Upper lobe of left lung (tissue), 6 donors: ENCODE measurements at regions not wholly inside any gene's neighbourhood (a gene's known extent, or its start where the extent isn't known, plus 50 kb on each side); places are given as distances from the start of the nearest gene placed in this dataset.

ENCODE experiments used
- ATAC-seq, 2 donors: fragments of 200-7000 bp; cut with Tn5 transposase; one replicate each; pipeline ENCODE4 v1.9.1; 2022; ENCODE audit warnings: mild to moderate bottlenecking in 2 of 2, moderate library complexity in 2 of 2; ENCODE audit not compliant: low FRiP score in 2 of 2
- DNase-seq, 2 donors: peaks; one replicate each; pipeline ENCODE4 v3.0.0-alpha.2; 2019 to 2020
- H3K27ac ChIP-seq, 4 donors: fragments of 200-600 bp; sonication (generic); one replicate each; pipeline ENCODE4 v1.5.1; 2016 to 2019
- H3K27me3 ChIP-seq, 4 donors: fragments of 200-600 bp; sonication (generic); one replicate each; pipeline ENCODE4 v1.5.1; 2017 to 2019
- H3K36me3 ChIP-seq, 4 donors: fragments of 200-600 bp; sonication (generic); one replicate each; pipeline ENCODE4 v1.5.1; 2016 to 2019
- H3K4me1 ChIP-seq, 4 donors: fragments of 200-600 bp; sonication (generic); one replicate each; pipeline ENCODE4 v1.5.1; 2018 to 2019
- H3K4me3 ChIP-seq, 4 donors: fragments of 200-600 bp; sonication (generic); one replicate each; pipeline ENCODE4 v1.5.1; 2017 to 2019; ENCODE audit warnings: mild to moderate bottlenecking in 2 of 4, moderate library complexity in 1 of 4
- H3K9me3 ChIP-seq, 4 donors: fragments of 200-600 bp; sonication (generic); one replicate each; pipeline ENCODE4 v1.5.1; 2018 to 2019
- EP300 ChIP-seq, 4 donors: sonication (generic); formaldehyde crosslinking; IDR thresholded peaks; one replicate each; pipeline ENCODE4 v1.5.1; 2017; ENCODE audit warnings: antibody characterized with exemption in 4 of 4, control low read depth in 2 of 4
- POLR2A ChIP-seq, 4 donors: fragments of 450-650 bp; IDR thresholded peaks; one replicate each; pipeline ENCODE4 v1.5.1; 2016 to 2017; ENCODE audit warnings: antibody characterized with exemption in 4 of 4, mild to moderate bottlenecking in 2 of 4
- POLR2AphosphoS5 ChIP-seq, 2 donors: sonication (generic); formaldehyde crosslinking; IDR thresholded peaks; one replicate each; pipeline ENCODE4 v1.5.1; 2017; ENCODE audit warnings: antibody characterized with exemption in 2 of 2
- WGBS, 2 donors: methylation state at CpG; one replicate each; pipeline ENCODE4 v1.1.5; 2017 to 2018; 5-methylcytosine and 5-hydroxymethylcytosine counted together
- TF ChIP-seq, protein P1 (sequence below), 6 experiments: fragments of 450-650 bp in 4 of 6; fragments of 200-600 bp in 2 of 6; sonication (generic) in 2 of 6; IDR thresholded peaks; one replicate each; pipeline ENCODE4 v1.5.1; 2016 to 2019; ENCODE audit warnings: antibody characterized with exemption in 6 of 6
- donor health status: DM: no; HTN: no; CAD: no; lungs with moderate emphysema.
- donor health status: DM: no; HTN: yes; CAD: no; lungs with severe emphysema.

DNA sequence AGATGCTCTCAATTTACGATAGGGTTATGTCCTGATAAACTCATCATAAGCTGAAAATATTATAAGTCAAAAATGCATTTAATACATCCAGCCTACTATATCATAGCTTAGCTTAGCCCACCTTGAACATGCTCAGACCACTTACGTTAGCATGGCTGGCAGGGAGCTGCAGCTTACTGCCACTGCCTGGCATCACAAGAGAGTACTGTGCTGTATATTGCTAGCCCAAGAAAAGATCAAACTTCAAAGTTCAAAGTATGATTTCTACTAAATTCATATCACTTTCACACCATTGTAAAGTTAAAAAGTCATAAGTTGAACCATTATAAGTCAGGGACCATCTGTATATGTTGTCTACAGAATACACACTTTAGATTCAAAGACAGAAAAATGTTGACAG lies 91.6 kb downstream of the HYCC1 start:
- Histone ChIP-seq H3K4me1 (no peaks in the 10 kb centered on the region), H3K36me3 (no peaks in the 10 kb centered on the region), H3K9me3 (no peaks in the 10 kb centered on the region), H3K27me3 (no peaks in the 10 kb centered on the region), H3K4me3 (no peak overlapping the region), H3K27ac (no peak overlapping the region)
- TF ChIP-seq EP300 (IDR thresholded peaks at IDR 0.05): no peak
- no peak for TF ChIP-seq POLR2AphosphoS5 (IDR thresholded peaks at IDR 0.05)
- TF ChIP-seq POLR2A (IDR thresholded peaks at IDR 0.05): no peak
- TF ChIP-seq, protein P1, sequence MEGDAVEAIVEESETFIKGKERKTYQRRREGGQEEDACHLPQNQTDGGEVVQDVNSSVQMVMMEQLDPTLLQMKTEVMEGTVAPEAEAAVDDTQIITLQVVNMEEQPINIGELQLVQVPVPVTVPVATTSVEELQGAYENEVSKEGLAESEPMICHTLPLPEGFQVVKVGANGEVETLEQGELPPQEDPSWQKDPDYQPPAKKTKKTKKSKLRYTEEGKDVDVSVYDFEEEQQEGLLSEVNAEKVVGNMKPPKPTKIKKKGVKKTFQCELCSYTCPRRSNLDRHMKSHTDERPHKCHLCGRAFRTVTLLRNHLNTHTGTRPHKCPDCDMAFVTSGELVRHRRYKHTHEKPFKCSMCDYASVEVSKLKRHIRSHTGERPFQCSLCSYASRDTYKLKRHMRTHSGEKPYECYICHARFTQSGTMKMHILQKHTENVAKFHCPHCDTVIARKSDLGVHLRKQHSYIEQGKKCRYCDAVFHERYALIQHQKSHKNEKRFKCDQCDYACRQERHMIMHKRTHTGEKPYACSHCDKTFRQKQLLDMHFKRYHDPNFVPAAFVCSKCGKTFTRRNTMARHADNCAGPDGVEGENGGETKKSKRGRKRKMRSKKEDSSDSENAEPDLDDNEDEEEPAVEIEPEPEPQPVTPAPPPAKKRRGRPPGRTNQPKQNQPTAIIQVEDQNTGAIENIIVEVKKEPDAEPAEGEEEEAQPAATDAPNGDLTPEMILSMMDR (IDR thresholded peaks at IDR 0.05): no peak
- WGBS, 2 donors: 85 to 96% methylated on average over 2 of the region's 2 CpGs
- DNase-seq: no peak
- no peak for ATAC-seq

DNA sequence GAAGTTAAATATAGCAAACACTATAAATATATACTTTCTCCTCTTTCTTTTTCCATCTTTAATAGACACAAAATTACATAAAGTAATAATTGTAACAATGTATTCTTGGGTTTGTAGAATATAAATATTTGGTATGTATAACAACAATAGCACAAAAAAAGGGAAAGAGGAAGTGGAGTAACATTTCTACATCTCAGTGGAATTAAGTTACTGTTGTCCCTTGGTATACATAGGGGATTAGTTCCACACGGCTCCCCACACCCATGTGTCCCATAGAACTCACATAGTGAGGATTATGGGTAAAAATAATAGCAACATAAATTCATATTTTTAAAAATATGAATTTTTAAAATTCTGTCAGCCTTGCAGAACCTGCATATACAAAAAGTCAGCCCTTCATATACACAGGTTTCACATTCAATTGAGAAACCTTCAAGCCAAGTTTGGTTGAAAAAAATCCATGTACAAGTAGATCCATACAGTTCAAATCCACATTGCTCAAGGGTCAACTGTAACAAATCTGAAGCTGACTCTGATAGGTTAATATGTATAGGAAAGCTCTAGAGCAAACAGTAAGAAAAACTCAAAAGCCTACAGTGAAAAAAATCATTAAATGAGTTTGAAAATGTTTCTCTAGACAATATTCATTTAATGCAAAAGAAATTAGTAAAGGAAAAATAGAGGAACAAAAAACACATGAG lies 92.4 kb downstream of the HYCC1 start:
- Histone ChIP-seq H3K9me3 (no peaks in the 10 kb centered on the region), H3K27ac (no peak overlapping the region), H3K36me3 (no peaks in the 10 kb centered on the region), H3K4me3 (no peak overlapping the region), H3K4me1 (no peaks in the 10 kb centered on the region), H3K27me3 (no peaks in the 10 kb centered on the region)
- TF ChIP-seq POLR2AphosphoS5 (IDR thresholded peaks at IDR 0.05) (no peak), EP300 (IDR thresholded peaks at IDR 0.05) (no peak), POLR2A (IDR thresholded peaks at IDR 0.05) (no peak)
- TF ChIP-seq, protein P1 (IDR thresholded peaks at IDR 0.05): no peak
- ATAC-seq: no peak
- DNase-seq: no peak
- WGBS, 2 donors: 65 to 71% methylated on average over 1 of the region's 1 CpG

DNA sequence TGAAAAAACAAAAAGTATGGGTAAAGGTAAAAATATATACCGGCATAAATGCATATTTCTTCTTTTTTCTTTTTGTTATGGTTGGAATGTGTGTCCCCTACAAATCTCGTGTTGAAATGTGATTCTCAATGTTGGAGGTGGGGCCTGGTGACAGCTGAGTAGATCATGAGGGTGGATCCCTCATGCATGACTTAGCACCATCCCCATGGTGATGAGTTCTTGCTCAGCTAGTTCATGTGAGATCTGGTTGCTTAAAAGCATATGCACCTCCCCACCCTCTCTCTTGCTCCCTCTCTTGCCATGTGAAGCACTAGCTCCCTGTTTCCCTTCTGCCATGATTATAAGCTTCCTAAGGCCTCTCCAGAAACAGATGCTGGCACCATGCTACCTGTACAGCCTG lies 93.3 kb downstream of the HYCC1 start:
- no peaks in the 10 kb centered on the region for H3K27me3 ChIP-seq
- no peaks in the 10 kb centered on the region for H3K4me1 ChIP-seq
- WGBS, 2 donors: 84 to 91% methylated on average over 2 of the region's 2 CpGs
- ATAC-seq (no peak), DNase-seq (no peak)
- H3K9me3 ChIP-seq: no peaks in the 10 kb centered on the region
- TF ChIP-seq POLR2A (IDR thresholded peaks at IDR 0.05): no peak
- TF ChIP-seq EP300 (IDR thresholded peaks at IDR 0.05): no peak
- TF ChIP-seq POLR2AphosphoS5 (IDR thresholded peaks at IDR 0.05): no peak
- TF ChIP-seq, protein P1 (IDR thresholded peaks at IDR 0.05): no peak
- H3K27ac ChIP-seq: no peak overlapping the region
- H3K36me3 ChIP-seq: no peaks in the 10 kb centered on the region
- H3K4me3 ChIP-seq: no peak overlapping the region

DNA sequence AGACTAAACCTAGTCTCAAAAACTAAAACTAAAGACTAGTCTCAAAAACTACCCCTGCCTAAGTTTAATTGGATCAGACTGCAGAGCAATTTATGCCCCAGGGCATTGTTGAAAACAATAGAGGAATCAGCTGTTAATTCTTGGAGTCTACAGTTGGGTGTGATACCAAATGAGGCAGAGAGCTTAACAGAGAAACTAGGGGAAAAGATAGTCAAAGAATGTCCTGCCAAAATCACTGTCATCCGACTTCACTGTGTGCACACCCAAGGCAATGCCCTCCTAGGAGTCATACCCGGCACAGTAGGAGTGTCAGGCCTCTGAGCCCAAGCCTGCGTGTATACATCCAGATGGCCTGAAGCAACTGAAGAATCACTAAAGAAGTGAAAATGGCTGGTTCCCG lies 90.5 kb upstream of the TOMM7 start:
- no peak for ATAC-seq
- Histone ChIP-seq H3K27ac (no peak overlapping the region), H3K27me3 (no peaks in the 10 kb centered on the region), H3K4me3 (no peak overlapping the region), H3K9me3 (no peaks in the 10 kb centered on the region), H3K4me1 (no peaks in the 10 kb centered on the region), H3K36me3 (no peaks in the 10 kb centered on the region)
- WGBS, 2 donors: 81 to 96% methylated on average over 4 of the region's 4 CpGs
- DNase-seq: no peak
- no peak for TF ChIP-seq EP300 (IDR thresholded peaks at IDR 0.05)
- TF ChIP-seq POLR2A (IDR thresholded peaks at IDR 0.05): no peak
- no peak for TF ChIP-seq POLR2AphosphoS5 (IDR thresholded peaks at IDR 0.05)
- TF ChIP-seq, protein P1 (IDR thresholded peaks at IDR 0.05): no peak

DNA sequence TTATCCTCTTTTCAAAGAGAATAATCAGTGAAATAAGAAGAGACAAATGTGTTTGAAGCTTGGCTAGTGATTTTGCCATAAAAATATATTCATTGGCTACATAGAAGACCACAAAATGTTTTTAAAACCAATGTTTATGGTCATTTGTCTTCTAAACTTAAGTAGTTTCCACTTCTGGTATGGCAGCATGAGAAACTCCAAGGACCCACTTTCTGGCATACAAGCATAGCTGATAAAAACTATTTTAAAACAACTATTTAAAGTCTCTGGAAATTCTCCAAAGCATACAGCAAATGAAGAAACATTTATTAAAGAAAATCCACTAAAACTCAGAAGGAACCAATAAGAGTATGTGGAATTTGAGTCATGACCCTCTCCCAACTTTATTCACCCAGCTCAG lies 89.2 kb upstream of the TOMM7 start:
- no peaks in the 10 kb centered on the region for H3K4me1 ChIP-seq
- DNase-seq: no peak
- no peak for TF ChIP-seq EP300 (IDR thresholded peaks at IDR 0.05)
- TF ChIP-seq POLR2A (IDR thresholded peaks at IDR 0.05): no peak
- TF ChIP-seq POLR2AphosphoS5 (IDR thresholded peaks at IDR 0.05): no peak
- TF ChIP-seq, protein P1 (IDR thresholded peaks at IDR 0.05): no peak
- no peak overlapping the region for H3K4me3 ChIP-seq
- no peaks in the 10 kb centered on the region for H3K36me3 ChIP-seq
- no peaks in the 10 kb centered on the region for H3K27me3 ChIP-seq
- no peak for ATAC-seq
- H3K27ac ChIP-seq: no peak overlapping the region
- H3K9me3 ChIP-seq: no peaks in the 10 kb centered on the region
